OCI-LY1 (cell line): ENCODE measurements at regions not wholly inside any gene's neighbourhood (a gene's known extent, or its start where the extent isn't known, plus 50 kb on each side); places are given as distances from the start of the nearest gene placed in this dataset.

Experiments used
- EZH2 ChIP-seq: fragments of 200-600 bp; sonication (generic), shearing (Covaris generic); IDR thresholded peaks from 2 replicates; pipeline ENCODE4 v1.8.0; 2017; ENCODE audit warnings: borderline replicate concordance, mixed run types, mild to moderate bottlenecking, antibody characterized with exemption, low read length, moderate library complexity, mixed read lengths
- TF ChIP-seq, protein P1 (sequence below): fragments of 200-600 bp; sonication (generic), shearing (Covaris generic); IDR thresholded peaks from 2 replicates; pipeline ENCODE4 v1.5.1; 2017; ENCODE audit warnings: mild to moderate bottlenecking, antibody characterized with exemption, low read length, moderate library complexity, mixed read lengths

DNA sequence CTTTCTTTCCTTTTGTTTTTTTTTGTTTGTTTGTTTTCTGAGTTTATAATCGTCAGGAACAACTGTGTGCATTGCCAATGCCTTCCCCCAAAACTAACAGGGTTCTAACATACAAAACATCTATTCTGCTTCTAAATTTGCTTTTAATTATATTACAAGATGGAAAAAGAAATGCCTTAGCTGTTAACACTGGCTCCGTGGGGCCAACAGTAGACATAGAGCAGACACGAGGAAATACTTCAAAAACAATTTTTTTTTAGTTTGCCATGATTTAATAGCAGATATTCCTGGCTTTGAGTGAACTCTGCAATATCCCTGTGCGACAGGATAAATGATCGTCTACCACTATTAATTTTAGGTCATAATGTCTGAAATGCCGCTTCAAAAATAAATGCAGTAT is 153.3 kb upstream of the HNRNPA3 start:
- TF ChIP-seq, protein P1, sequence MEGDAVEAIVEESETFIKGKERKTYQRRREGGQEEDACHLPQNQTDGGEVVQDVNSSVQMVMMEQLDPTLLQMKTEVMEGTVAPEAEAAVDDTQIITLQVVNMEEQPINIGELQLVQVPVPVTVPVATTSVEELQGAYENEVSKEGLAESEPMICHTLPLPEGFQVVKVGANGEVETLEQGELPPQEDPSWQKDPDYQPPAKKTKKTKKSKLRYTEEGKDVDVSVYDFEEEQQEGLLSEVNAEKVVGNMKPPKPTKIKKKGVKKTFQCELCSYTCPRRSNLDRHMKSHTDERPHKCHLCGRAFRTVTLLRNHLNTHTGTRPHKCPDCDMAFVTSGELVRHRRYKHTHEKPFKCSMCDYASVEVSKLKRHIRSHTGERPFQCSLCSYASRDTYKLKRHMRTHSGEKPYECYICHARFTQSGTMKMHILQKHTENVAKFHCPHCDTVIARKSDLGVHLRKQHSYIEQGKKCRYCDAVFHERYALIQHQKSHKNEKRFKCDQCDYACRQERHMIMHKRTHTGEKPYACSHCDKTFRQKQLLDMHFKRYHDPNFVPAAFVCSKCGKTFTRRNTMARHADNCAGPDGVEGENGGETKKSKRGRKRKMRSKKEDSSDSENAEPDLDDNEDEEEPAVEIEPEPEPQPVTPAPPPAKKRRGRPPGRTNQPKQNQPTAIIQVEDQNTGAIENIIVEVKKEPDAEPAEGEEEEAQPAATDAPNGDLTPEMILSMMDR = no peak
- no peak for TF ChIP-seq EZH2
